GM19240 (cell line): ENCODE measurements at regions not wholly inside any gene's neighbourhood (a gene's known extent, or its start where the extent isn't known, plus 50 kb on each side); places are given as distances from the start of the nearest gene placed in this dataset.

Experiments
- DNase-seq: peaks from one replicate; pipeline ENCODE4 v3.0.0; 2011; ENCODE audit warnings: low spot score; ENCODE audit not compliant: insufficient read length

DNA sequence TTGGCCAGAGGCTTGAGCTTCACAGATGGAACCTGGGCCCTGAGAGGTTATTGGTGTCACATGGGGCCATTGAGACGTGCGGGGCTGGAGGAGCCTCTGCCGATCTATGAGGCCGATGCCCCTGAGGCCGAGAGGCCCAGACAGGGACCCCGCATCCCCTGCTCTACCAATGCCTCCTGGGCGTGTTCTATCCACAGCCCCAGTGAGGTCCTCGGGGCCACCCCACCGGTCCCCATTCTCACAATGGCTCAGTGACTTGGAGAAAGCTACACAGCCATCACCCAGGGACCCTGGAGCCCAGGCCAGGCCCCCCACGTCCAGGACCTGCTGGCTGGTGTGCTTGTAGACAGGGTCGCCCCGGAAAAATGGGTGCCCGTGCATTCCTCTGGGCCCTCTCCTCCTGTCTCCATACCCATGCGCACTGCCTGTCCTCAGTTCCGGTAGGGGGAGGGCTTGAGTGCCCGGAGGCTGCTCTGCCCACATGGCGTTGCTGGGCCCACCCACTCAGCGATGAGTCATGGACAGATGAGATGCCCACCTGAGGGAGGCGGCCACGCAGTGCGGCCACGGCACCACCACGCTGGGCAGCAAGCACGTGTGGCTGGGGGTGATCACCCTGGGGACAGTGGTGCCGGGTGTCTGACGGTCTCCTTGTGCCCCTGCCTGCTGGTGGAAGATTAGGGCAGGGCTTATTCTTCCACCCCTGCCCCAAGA is 1224.7 kb downstream of the BRD1 start:
- no peak for DNase-seq

DNA sequence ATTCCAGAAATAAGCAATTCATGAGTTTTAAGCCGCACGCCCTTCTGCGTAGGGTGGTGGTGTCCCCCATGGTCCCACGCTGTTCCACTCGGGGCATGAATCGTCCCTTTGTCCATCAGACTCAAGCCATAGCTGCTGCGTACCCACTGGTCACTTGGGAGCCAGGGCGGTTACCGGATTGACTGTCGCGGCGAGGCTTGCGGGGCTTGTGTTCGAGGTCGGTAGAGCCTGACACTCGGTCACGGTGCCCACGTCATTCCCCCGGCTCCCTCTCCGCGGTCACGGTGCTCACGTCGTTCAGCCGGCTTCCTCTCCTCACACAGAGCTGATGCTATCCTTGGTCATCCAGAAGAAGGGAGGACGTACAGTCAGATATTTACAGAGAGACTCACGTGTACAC is 1227.0 kb downstream of the BRD1 start:
- DNase-seq = no peak

DNA sequence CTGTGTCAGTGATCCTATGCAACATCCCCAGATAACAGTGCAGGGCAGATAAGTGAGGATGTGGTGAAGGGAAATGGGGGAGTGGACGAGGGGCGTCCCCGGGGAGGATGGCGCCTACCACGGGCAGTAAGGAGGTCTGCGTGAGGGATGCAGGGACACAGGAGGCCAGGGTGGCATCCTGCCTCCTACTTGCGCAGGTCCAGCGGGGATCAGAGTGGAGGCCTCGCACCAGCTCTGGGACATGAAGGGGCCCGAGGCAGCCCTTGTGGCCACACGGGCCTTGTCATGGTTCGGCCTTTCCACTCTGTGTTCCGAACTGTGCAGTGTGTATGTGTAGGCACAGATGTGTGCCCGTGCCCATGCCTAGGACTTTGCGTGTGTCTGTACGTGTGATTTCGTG is 1227.5 kb downstream of the BRD1 start:
- DNase-seq = no peak

DNA sequence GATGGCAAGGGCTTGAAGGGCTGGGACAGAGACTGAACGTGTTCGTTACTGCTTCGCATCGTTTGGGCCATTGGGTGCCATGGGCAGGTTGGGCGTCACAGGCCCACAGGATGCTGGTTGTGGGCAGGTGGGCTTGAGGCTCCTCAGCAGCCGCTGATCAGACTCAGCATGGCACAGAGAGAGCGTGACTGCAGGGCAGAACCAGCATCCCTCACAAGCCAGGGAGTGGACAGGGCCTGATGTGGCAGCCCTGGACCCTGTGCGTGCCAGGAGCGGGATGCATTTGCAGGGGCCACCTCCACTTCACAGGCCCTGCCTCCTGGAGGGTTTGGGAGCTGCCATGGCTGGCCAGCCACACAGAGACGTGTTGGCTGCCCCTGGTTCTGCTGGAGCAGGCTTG is 1228.3 kb downstream of the BRD1 start:
- DNase-seq = no peak

DNA sequence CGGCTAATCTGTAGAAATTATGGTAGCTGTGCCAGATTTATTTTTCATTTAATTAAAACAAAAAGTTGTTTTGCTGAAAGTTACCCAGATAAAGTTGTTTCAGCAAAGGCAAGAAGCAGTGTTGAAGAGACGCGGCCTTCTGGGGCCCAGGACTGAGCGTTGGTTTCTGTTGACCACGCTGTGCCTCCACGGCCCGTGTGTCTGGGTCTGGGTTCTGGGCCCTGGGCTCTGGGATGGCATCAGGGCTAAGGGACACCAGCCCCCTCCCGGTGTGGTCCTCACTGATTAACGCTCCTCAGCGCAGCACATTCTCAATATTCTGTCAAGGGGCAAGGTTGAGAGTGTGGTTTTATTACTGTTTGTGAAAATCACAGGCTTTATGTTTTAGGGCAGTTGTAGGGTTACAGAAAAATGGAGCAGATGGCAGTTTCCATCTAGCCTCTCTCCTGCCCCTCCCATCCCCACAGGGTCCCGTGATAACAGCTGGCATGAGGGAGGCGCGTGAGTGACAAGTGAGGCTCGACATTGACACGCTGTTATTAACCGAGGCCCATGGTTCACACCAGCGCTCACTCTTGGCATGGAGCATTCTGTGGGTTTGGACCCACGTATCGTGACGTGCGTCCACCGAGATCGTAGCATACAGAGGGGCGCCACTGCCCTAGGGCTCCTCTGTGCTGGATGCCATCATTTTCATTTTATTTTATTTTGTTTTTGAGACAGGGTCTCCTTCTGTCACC is 1231.4 kb downstream of the BRD1 start:
- no peak for DNase-seq

DNA sequence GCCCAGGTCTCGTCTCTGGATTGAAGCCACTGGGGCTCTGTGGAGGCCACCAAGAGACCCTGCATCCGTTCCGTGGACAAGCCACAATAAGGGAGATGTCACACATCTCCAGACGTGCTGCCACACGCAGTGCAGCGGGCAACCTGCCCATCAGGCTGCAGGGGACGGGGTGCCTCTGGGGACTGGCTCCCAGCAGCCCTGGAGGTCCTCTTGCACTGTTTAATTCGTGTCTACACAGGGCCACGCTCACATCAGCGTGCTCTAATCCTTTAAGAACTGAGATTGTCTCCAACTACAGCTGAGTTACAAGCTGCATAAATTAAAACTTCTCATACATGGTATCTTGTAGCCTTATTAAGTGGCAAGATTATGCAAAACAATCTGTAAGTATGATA is 1232.2 kb downstream of the BRD1 start:
- DNase-seq = no peak

DNA sequence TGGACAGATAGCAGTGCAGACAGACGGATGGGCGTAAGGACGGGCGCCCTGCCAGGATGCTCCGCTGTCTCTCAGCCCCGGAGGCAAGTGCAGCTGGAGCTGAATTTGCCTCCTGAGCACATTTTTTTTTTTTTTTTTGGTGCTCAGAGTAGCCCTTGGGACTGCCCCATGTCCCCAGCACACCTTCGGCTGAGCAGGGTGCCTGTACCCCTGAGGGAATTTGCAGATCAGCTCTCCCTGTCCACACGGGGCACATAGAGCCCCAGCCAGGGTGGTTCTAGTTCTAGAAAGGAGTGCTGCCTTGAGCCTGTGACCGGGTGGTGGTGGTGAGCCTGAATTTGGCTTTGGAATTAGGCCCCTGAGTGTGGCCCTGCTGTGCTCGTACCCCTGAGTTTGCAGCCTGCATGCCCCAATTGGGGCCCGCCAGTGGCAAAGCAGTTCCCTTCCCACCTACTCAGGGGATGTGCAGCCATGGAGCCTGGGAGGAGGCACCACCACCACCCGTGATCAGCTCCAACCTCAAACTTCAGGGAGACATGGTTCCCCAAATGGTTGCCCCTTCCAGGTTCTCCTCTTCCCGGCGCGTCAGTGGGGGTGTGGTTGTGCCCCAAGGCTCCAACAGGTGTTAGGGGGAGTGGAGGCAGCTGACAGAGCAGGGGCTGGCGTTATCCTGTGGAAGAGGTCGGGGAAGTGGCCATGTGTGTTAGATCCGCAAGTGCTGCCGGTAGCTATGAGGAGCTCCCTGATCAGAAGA is 1232.7 kb downstream of the BRD1 start:
- DNase-seq = no peak

DNA sequence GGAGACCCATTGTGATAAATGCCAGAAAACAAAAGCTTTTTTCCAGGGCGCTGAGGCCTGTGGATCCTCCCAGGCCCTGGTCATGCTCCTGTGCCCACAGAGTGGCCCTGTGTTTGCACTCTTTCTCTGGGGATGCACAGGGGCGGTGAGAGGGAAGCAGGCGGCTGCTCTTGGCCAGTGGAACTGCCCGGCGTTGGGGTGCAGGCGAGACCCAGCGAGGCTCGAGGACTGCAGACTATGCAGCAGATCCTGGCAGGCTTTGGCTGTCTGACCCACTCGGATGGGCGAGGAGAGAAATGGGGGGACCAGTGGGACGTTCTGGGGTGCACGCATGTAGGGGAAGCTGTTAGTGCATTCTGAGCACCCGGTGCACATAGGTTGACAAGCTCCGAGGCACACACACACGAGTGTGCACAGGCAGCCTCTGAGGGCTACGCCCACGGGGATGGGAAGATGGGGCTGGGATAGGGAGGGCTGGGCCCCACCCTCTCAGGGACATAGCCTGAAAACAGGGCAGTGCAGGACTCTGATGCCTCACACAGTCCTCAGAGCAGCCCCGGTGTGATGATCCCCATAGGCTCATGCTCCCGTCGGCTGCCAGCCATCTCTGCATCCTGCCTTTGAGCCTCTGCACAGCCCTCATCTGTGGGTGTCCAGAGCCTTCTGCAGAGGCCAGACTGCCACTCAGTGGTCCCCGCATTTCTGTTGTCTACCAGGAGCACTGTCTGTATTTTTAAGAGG is 1233.5 kb downstream of the BRD1 start:
- DNase-seq = no peak

DNA sequence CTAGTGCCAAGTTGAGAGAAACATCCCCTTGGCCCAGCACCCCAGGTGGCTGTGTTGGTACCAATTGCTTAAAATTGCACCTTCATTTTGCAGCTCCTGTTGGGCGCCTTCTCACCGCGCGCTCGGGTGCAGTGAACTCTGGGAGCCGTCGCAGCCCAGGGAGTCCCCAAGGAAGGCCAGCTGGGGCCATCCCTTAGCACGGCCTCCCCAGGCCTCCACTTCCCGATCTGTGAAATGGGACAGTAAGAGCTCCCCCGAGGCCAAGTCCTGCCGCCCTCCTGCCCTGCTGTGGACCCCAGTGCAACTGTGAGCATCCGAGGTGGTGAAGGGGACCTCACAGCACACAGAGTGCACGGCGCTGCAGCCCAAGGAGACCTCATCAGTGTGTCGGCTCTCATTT is 1234.1 kb downstream of the BRD1 start:
- no peak for DNase-seq

DNA sequence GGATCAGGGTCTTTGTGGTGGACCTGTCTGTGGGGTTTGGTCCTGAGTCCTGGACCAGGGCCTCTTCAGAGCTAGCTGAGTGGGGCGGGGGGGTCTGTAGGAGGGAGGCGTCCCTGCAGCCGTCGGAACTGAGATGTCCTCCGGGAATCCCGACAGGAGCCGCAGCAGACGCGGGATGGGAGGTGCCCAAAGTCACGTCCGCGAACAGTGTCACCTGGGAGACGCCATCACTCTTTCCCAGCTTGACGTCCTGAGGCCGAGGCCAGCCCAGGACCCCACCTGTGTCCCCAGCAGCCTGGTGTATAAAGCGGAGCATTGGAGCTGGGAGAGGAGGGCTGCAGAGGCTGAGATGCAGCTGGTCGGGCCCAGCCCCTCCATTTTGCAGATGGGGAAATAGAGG is 1234.7 kb downstream of the BRD1 start:
- no peak for DNase-seq

DNA sequence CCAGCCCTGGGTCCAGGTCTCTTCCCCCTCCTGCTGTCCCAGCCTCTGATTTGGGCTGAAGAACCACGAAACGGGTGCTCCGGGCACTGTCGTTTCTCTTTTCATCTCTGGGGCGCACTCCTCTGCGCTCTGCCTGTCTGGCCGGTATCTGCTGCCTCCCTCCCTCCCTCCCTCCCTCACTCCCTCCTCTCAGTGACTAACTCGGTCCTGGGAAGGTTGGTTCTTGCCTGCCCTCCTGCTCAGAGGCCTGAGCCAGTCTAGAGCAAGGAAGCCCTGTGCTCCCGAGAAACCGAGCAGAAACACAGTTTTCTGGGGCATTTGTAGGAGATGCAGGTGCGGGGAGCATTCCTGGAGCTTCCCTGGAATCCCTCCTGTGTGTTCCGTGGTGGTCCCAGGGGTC is 1235.2 kb downstream of the BRD1 start:
- DNase-seq = no peak

DNA sequence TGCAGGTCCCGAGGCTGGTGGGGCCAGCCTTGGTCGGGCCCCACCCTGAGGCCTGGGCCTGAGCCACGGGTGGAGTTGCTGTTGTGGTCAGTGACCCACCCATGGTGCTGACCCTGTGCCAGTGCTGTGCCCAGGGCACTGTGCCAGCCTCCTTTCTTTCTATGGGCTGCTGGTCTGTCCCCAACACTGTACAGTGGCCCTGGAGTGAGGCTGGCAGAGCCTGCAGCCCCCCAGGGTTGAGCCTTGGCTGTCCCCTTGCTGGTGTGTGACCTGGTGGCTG is 1235.7 kb downstream of the BRD1 start:
- DNase-seq = no peak

DNA sequence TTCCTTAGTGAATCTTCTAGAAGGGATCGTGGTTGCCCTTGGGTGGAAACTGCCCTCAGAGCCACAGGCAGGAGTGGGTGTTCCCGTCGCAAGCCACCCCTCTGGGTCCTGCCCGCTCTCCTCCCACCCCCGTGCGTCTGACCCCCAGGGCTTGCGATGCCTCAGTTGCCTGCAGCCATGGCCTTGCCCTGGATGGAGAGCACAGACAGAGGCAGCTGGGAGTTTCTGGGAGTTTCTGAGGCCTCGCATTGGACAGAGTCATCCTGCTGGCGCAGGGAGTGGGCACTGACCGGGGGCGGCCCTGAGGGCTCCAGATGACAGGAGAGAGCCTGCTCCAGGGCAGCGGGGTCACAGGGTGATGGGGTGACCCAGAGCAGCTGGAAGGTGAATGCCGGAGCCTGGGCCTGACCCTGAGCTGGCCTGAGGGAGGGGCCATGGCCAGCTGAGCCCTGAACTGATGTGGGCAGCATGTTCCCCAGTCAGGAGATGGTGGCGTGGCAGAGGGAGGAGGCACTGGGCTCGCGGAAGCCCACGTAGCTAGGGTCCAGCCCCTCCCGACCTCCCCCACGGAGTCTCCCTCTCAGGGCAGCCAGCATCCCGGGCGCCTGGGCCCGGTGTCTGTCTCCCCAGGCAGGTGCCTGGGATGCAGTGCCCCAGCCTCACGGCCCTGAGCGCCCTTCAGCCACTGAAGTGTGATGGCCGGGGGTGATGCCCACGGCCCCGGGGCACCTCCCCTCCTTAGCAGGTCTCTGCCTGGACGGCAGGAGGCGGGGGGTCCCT is 1236.2 kb downstream of the BRD1 start:
- no peak for DNase-seq

DNA sequence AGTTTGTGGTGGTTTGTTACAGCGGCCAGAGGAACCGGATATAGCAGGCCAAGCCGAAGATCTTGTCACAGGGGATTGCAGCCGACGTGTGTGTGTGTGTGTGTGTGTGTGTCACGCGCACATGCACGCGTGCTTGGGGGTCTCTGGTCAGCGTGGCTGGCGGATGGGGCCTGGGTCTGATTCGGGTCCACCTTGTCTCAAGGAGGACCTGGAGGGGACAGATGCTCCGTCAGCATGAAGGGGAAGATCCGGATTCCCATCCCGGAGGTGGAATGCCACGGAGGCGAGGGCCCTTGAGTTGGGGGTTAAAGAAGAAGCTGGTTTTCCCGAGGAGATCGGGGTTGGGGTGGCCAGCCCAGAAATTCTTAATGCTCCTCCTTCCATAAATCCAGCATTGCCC is 1237.8 kb downstream of the BRD1 start:
- no peak for DNase-seq

DNA sequence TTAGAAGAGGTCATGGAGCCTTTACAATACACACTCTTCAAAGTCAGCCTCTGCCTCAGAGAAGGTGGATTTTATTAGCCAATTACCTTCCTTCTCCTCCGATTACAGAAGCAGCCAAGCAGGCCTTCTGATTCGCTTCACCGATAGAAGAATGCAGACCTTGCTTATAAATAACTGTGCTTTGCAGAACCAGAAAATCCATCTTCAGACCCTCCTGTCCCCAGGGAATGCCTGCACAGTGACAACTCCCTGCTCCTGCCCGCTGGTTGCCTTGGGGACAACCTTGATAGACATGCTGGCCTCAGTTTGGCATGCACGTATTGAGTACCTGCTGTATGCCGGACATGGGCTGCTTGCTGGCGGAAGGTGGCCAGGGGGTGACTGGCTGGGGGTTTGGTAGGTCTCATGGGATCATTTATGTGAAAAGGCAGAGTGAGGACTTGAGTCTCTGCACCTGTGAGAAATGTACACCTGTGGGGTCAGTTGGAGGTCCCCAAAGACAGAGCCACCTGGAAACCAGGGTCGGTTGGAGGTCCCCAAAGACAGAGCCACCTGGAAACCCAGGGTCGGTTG is 1238.7 kb downstream of the BRD1 start:
- DNase-seq = no peak

DNA sequence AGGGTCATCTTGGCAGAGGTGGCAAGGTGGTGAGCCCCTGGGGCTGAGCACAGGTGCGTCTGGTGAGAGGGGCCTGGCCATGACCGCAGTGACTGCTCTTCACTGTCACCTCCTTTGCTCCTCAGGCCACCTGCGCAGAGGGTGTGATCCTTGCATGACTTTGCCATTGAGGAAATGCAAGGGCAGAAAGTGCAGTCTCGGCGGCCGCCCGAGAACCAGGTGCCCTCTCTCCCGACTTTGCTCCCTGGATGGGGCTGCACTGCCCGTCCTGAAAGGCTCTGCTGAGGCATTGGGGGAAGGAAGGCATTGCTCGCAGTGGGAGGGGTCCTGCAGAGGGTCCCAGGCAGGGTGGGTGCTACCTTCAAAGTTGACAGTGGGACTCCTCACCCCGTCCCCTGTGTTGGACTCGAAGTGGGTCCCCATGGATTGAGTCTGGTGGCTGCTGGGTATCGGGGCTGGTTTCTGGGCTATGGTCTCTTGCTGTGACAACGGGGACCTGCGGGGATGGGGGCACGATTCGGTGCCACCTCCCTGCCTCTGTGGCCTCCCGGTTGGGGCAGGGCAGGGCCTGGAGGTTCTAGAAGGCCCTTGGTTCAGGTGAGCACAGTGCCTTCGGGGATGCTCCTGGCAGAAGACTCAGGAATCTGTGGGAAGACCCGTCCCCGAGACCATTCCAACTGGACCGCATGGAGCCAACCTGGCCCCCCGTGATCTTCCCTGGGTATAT is 1239.4 kb downstream of the BRD1 start:
- DNase-seq = no peak

DNA sequence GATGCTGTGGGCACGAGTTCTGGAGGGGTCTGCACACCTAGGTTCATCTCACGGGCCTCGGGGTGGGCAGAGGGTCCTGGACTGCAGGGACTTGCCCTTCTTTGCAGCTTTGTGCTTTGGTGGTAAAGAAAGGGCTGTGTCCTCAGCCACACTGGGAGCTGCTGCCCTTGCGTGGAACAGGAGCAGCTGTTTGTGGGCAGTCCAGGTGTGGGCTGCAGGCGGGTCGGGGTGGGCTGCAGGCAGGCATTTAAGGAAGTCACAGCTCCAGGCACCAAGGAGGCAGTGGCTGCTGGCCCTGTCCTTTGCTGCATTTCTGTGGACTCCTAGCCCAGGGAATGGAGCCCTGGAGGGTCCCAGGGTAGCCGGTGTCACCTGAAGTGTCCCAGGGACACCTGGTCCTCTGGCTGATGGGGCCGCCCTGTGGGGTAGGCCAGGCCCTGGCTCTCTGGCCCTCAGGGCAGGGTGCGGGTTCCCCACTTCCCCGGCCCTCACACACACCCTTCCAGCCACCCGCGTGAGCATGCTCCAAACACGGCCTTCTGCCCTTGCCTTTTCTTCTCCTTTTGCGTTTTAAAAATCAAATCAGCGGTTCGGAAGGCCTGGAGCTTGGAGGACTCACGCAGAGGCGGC is 1240.3 kb downstream of the BRD1 start:
- DNase-seq = no peak

DNA sequence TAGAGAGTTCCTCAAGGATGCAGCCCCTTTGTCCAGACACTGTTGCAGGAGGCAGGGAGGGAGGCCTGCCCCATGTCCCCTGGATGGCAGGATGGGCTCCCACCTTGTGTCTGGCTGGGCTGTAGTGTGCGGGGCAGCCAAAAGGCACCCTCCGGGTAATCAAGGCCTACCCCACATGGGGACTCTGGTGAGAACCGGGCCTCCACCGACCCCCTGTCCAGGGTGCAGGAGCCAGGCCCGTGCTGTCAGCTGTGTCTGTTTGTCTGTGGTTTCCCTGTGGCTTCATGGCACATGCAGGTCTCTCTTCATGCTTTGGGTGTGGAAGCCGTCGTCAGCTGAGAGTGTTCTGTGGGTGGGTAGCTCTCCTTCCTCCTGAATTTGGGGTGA is 1240.9 kb downstream of the BRD1 start:
- no peak for DNase-seq

DNA sequence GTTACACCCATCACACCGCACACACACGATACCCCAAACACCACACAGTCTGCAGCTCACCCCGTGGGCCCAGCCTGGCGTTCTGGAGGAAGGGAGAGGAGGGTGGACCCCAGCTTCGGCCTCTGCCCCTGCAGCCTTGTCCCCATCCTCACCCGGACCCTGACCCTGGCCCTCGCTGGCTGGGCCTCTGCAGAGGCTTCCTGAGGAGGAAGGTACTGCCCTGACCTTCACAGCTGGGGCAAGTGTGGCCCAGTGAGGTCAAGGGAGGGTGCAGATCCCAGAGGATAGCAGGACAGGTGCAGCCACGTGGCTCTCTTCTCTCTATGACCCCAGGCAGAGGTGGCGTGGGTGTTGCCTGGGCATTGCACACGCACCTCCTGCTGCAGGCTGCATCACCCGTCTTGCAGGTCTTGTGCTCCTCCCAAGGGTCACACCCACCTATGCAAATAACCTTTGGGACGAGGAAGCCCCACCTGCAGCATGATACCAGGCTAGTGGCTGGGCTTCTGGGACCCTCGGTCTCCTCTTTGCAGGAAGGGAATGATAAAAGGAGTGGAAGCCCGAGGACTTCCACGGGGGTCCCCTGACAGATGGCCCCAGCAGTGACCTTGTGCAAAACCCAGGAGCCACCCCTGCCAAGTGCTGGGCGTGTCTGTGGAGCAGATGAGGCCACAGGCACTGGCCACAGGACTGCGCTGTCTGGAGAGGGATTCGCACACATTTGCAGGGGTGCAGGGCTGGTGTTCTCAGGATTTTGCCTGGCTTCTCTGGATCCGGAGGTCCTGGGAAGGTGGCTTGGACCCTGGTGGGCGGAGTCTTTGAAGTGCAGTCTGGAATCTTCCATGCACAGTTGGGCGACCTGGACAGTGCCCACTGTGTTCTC is 1241.5 kb downstream of the BRD1 start:
- no peak for DNase-seq
